ENCODE measurements at regions not wholly inside any gene's neighbourhood (a gene's known extent, or its start where the extent isn't known, plus 50 kb on each side); places are given as distances from the start of the nearest gene placed in this dataset.
"Not testable (repeated sequence)": the region's sequence is repeated elsewhere in the genome, so short reads cannot be mapped to it uniquely, and the experiment has no call there.

DNA sequence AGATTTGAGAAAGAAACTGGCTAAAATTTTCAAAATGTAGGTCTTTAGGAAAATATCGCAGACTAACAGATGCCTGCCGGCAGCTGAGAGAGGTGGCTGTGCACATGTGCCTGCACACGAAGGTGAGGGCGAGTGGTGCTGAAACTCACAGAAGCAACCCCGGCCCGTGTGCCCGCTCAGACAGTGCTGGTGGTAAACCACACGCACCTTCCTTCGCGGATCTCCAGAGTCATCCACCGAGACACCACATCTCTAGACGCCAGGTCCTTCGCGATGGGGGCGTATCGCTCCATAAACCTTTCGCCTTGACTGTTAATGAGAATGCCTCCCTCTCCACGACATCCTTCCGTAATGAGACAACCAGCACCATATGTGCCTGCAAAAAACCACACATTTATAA lies 68.5 kb upstream of the TNK2 start:
- ATAC-seq; H3K4me3 ChIP-seq (ENCODE audit: low read length): not testable (repeated sequence)

DNA sequence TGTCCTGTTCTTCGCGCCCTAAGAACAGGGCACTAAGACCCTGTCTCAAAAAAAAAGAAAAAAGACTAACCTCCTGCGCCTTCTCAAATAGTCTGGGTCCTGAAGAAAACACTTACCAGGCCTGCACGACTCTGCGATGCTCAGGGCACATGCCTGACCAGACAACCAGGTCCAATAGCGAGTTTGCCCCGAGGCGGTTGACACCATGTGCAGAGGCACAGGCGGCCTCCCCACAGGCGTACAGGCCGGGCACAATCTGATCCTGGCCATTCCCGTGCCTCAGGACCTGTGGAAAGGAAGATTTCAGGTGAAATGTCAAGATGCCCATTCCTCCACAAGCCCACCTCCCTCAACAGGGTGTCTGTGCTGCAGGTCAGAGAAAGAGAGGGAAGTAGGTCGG lies 65.9 kb upstream of the TNK2 start:
- H3K4me3 ChIP-seq (ENCODE audit: low read length); H3K4me1 Mint-ChIP-seq; DNase-seq; CTCF ChIA-PET; H3K27ac ChIP-seq (ENCODE audit: low read depth, low read length); H3K9me3 Mint-ChIP-seq; H3K9me3 ChIP-seq (ENCODE audit: control insufficient read depth in 2 of 3, low read length in 3 of 3); H3K4me1 ChIP-seq (ENCODE audit: control insufficient read depth in 2 of 2, insufficient read depth in 2 of 2, low read length in 2 of 2); H3K27me3 Mint-ChIP-seq; H3K27me3 ChIP-seq (ENCODE audit: control insufficient read depth in 2 of 2, insufficient read depth in 2 of 2, low read length in 2 of 2); POLR2A ChIA-PET; ATAC-seq; H3K27ac Mint-ChIP-seq; H3K4me3 Mint-ChIP-seq: not testable (repeated sequence)
- H3K36me3 Mint-ChIP-seq: peaks cover 10 to 39% (median 22%) of the 10 kb centered on the region in 5 donors
- H3K36me3 ChIP-seq (ENCODE audit: control insufficient read depth in 2 of 3, insufficient read depth in 3 of 3, low read length in 3 of 3): peaks cover 0 to 32% (median 15%) of the 10 kb centered on the region in 3 experiments
- intact Hi-C loops (cut with micrococcal nuclease): loop anchor here in 1 of 2 donors (5.0 kb wide), 1 partner anchor 302 kb away; no protein-coding TSS in a partner anchor

More for the DNA sequence above, 68.5 kb upstream of the TNK2 start:
- H3K36me3 Mint-ChIP-seq: peaks cover 0 to 19% (median 8%) of the 10 kb centered on the region in 5 donors
- CTCF ChIA-PET; intact Hi-C loops (cut with micrococcal nuclease); H3K27ac ChIP-seq (ENCODE audit: low read depth, low read length); H3K4me1 ChIP-seq (ENCODE audit: control insufficient read depth in 2 of 2, insufficient read depth in 2 of 2, low read length in 2 of 2); H3K9me3 ChIP-seq (ENCODE audit: control insufficient read depth in 2 of 3, low read length in 3 of 3); H3K27me3 ChIP-seq (ENCODE audit: control insufficient read depth in 2 of 2, insufficient read depth in 2 of 2, low read length in 2 of 2); H3K27ac Mint-ChIP-seq; POLR2A ChIA-PET; H3K27me3 Mint-ChIP-seq; DNase-seq; H3K4me1 Mint-ChIP-seq; H3K4me3 Mint-ChIP-seq; H3K9me3 Mint-ChIP-seq: not testable (repeated sequence)
- peaks cover 0 to 19% (median 6%) of the 10 kb centered on the region in 3 experiments for H3K36me3 ChIP-seq (ENCODE audit: control insufficient read depth in 2 of 3, insufficient read depth in 3 of 3, low read length in 3 of 3)

DNA sequence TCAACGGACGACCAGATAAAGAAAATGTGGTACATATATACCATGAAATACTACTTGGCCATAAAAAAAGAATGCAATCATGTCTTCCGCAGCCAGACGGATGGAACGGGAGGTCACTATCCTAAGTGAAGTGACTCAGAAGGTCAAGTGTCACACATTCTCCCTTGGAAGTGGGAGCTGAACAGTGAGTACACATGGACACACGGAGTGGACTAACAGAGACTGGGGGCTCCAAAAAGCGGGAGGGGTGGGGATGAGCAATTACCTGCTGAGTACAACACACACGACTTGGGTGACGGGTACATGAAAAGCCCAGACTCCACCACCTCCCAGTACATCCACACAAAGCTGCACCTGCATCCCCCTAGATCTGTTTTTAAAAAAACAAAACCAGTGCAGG lies 62.5 kb upstream of the TNK2 start:
- CTCF ChIA-PET; H3K4me3 ChIP-seq (ENCODE audit: low read length); H3K9me3 Mint-ChIP-seq; H3K4me1 ChIP-seq (ENCODE audit: control insufficient read depth in 2 of 2, insufficient read depth in 2 of 2, low read length in 2 of 2); H3K4me3 Mint-ChIP-seq; POLR2A ChIA-PET; DNase-seq; H3K9me3 ChIP-seq (ENCODE audit: control insufficient read depth in 2 of 3, low read length in 3 of 3); H3K4me1 Mint-ChIP-seq; ATAC-seq; H3K27ac ChIP-seq (ENCODE audit: low read depth, low read length); H3K27me3 Mint-ChIP-seq; H3K27me3 ChIP-seq (ENCODE audit: control insufficient read depth in 2 of 2, insufficient read depth in 2 of 2, low read length in 2 of 2): not testable (repeated sequence)
- Mint-ChIP-seq H3K36me3 (peaks cover 10 to 41% (median 23%) of the 10 kb centered on the region in 5 donors), H3K27ac (peak overlapping the region in 2 of 9 donors; percentile 20 to 32)
- intact Hi-C loops (cut with micrococcal nuclease): loop anchor here in 1 of 2 donors (5.0 kb wide), 1 partner anchor 299 kb away; no protein-coding TSS in a partner anchor
- peaks cover 0 to 30% (median 10%) of the 10 kb centered on the region in 3 experiments for H3K36me3 ChIP-seq (ENCODE audit: control insufficient read depth in 2 of 3, insufficient read depth in 3 of 3, low read length in 3 of 3)

DNA sequence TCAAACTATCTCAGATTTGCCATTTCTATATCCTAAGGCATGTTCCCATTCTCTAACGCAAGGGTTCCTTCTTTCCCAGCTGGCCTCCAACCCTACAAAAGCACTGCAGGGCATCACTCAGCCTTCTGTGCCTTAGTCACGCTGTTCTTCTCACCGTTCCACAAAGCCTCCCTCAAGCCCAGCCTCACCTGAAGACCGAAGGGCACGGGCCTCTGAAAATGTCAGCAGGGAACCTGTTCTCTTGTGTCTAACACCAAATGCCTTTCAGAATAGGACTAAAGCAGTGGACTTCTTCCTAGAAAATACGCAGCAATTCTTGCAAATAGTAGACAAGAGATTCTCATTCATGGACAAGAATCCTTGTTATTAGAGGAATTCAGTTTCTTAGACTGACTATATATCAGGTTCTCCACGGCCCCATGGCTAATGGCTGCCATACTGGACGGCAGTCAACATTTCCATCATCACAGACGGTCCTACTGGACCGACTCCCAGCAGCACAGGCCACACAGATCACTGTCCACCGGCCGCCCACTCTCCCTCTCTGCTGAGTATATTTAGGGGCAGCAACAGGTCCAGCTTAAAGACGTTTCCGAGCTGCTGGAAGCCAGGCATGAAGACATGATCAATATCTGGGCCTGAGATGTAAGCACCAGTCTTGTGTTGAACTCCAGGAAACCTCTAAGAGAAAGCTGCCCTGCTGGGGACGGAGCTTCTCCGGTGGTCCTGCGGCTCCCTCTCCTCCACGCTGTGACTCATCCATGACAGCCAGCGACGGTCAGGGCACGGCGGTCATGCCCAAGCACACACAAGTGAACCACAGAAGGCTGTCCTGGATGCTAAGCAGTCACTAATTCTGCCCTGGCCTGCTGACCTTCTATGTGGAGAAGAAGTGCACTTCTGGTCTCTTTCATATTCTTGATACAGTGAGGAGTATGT lies 61.8 kb upstream of the TNK2 start:
- peak overlapping the region in 4 of 9 donors; percentile 28 to 70 (median 42) for H3K27ac Mint-ChIP-seq
- H3K36me3 ChIP-seq (ENCODE audit: control insufficient read depth in 2 of 3, insufficient read depth in 3 of 3, low read length in 3 of 3): peaks cover 0 to 33% (median 9%) of the 10 kb centered on the region in 3 experiments
- intact Hi-C loops (cut with micrococcal nuclease): loop anchor here in 1 of 2 donors (5.0 kb wide), 1 partner anchor 298 kb away; no protein-coding TSS in a partner anchor
- H3K9me3 Mint-ChIP-seq; CTCF ChIA-PET; DNase-seq; H3K4me1 Mint-ChIP-seq; H3K27me3 ChIP-seq (ENCODE audit: control insufficient read depth in 2 of 2, insufficient read depth in 2 of 2, low read length in 2 of 2); ATAC-seq; H3K27ac ChIP-seq (ENCODE audit: low read depth, low read length); H3K4me3 Mint-ChIP-seq; POLR2A ChIA-PET; H3K4me1 ChIP-seq (ENCODE audit: control insufficient read depth in 2 of 2, insufficient read depth in 2 of 2, low read length in 2 of 2); H3K9me3 ChIP-seq (ENCODE audit: control insufficient read depth in 2 of 3, low read length in 3 of 3); H3K27me3 Mint-ChIP-seq; H3K4me3 ChIP-seq (ENCODE audit: low read length): not testable (repeated sequence)
- H3K36me3 Mint-ChIP-seq: peaks cover 10 to 41% (median 24%) of the 10 kb centered on the region in 5 donors

DNA sequence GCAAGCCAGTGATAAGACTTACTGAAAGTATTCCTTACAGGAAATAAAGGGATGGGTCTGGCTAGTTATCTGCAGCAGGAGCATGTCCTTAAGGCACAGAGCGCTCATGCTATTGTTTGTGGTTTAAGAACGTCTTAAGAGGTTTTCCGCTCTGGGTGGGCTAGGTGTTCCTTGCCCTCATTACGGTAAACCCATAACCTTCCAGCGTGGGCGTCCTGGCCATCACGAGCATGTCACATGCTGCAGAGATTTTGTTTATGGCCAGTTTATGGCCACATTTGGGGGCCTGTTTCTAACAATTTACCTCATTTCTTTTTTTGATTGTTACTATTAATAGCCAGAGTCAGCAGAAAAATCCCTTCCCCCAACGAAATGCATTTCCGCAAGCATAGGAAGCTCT lies 61.0 kb upstream of the TNK2 start:
- H3K9me3 ChIP-seq (ENCODE audit: control insufficient read depth in 2 of 3, low read length in 3 of 3); H3K4me1 ChIP-seq (ENCODE audit: control insufficient read depth in 2 of 2, insufficient read depth in 2 of 2, low read length in 2 of 2); H3K27ac Mint-ChIP-seq; H3K27ac ChIP-seq (ENCODE audit: low read depth, low read length); H3K4me3 Mint-ChIP-seq; H3K27me3 ChIP-seq (ENCODE audit: control insufficient read depth in 2 of 2, insufficient read depth in 2 of 2, low read length in 2 of 2); H3K9me3 Mint-ChIP-seq; CTCF ChIA-PET; ATAC-seq; H3K4me3 ChIP-seq (ENCODE audit: low read length); H3K4me1 Mint-ChIP-seq; POLR2A ChIA-PET; DNase-seq; intact Hi-C loops (cut with micrococcal nuclease); H3K27me3 Mint-ChIP-seq: not testable (repeated sequence)
- peaks cover 0 to 37% (median 9%) of the 10 kb centered on the region in 3 experiments for H3K36me3 ChIP-seq (ENCODE audit: control insufficient read depth in 2 of 3, insufficient read depth in 3 of 3, low read length in 3 of 3)
- H3K36me3 Mint-ChIP-seq: peaks cover 10 to 47% (median 25%) of the 10 kb centered on the region in 5 donors

DNA sequence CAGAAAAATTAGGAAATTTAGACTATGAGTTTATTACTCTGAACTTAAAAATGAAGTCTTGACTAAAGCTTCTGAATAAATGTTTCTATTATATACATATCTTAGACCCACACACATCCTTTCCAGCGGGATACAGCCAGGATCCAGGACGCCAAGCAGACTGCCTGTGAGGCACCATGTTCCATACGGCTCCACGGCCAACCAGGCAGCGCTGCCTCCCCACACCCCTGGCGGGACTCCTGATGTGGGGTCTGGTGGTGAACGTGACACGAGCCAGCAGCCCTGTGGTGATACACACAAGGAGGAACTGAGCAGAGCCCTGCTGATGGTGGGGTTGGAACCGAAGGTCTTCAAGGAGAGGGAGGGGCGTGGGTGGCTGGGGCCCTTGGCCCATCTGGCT lies 59.8 kb upstream of the TNK2 start:
- H3K4me3 ChIP-seq (ENCODE audit: low read length); CTCF ChIA-PET; H3K4me1 ChIP-seq (ENCODE audit: control insufficient read depth in 2 of 2, insufficient read depth in 2 of 2, low read length in 2 of 2); H3K4me3 Mint-ChIP-seq; H3K9me3 ChIP-seq (ENCODE audit: control insufficient read depth in 2 of 3, low read length in 3 of 3); ATAC-seq; H3K27ac Mint-ChIP-seq; DNase-seq; H3K27ac ChIP-seq (ENCODE audit: low read depth, low read length); intact Hi-C loops (cut with micrococcal nuclease); H3K27me3 ChIP-seq (ENCODE audit: control insufficient read depth in 2 of 2, insufficient read depth in 2 of 2, low read length in 2 of 2); H3K4me1 Mint-ChIP-seq; POLR2A ChIA-PET; H3K9me3 Mint-ChIP-seq; H3K27me3 Mint-ChIP-seq: not testable (repeated sequence)
- H3K36me3 Mint-ChIP-seq: peaks cover 10 to 41% (median 25%) of the 10 kb centered on the region in 5 donors
- peaks cover 0 to 30% (median 9%) of the 10 kb centered on the region in 3 experiments for H3K36me3 ChIP-seq (ENCODE audit: control insufficient read depth in 2 of 3, insufficient read depth in 3 of 3, low read length in 3 of 3)

DNA sequence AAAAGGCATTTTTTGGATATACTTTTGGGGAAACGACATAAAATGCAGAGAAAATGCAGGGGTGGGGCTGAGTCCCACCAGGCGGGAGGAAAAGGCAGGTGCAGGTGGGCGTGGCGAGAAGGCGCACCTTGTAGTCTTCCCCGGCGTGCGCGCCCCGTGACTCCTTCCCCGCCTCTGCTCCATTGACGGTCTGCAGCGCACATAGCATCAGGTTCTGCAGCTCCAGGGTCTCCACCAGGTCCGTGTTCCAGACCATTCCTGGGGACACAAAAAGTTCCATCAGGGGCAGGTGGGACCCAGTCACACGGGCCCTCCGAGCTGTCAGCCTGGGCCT lies 59.0 kb upstream of the TNK2 start:
- H3K27me3 Mint-ChIP-seq; H3K9me3 Mint-ChIP-seq; POLR2A ChIA-PET; H3K9me3 ChIP-seq (ENCODE audit: control insufficient read depth in 2 of 3, low read length in 3 of 3); H3K4me3 ChIP-seq (ENCODE audit: low read length); CTCF ChIA-PET; H3K4me1 ChIP-seq (ENCODE audit: control insufficient read depth in 2 of 2, insufficient read depth in 2 of 2, low read length in 2 of 2); H3K27ac ChIP-seq (ENCODE audit: low read depth, low read length); H3K4me1 Mint-ChIP-seq; ATAC-seq; DNase-seq; H3K4me3 Mint-ChIP-seq; H3K27ac Mint-ChIP-seq; intact Hi-C loops (cut with micrococcal nuclease); H3K27me3 ChIP-seq (ENCODE audit: control insufficient read depth in 2 of 2, insufficient read depth in 2 of 2, low read length in 2 of 2): not testable (repeated sequence)
- peaks cover 0 to 33% (median 9%) of the 10 kb centered on the region in 3 experiments for H3K36me3 ChIP-seq (ENCODE audit: control insufficient read depth in 2 of 3, insufficient read depth in 3 of 3, low read length in 3 of 3)
- H3K36me3 Mint-ChIP-seq: peaks cover 10 to 44% (median 25%) of the 10 kb centered on the region in 5 donors
